Fibroblast of lung (primary cell): ENCODE measurements at regions not wholly inside any gene's neighbourhood (a gene's known extent, or its start where the extent isn't known, plus 50 kb on each side); places are given as distances from the start of the nearest gene placed in this dataset.

Experiments
- DNase-seq, 2 donors: peaks; one replicate each; pipeline versions ENCODE4 v3.0.0 to v3.0.0-alpha.2; 2010; ENCODE audit warnings: low read depth in 2 of 2
- H2AFZ ChIP-seq: 2 replicates; pipeline ENCODE4 v1.5.1; 2012; ENCODE audit warnings: low read length, control low read depth, inconsistent platforms
- H3K27ac ChIP-seq: 2 replicates; pipeline ENCODE4 v1.5.1; 2011; ENCODE audit warnings: low read length, control low read depth; ENCODE audit not compliant: insufficient read depth
- H3K27me3 ChIP-seq: 2 replicates; pipeline ENCODE4 v1.5.1; 2011; ENCODE audit warnings: mild to moderate bottlenecking, low read length; ENCODE audit not compliant: control insufficient read depth, insufficient read depth
- H3K36me3 ChIP-seq: 2 replicates; pipeline ENCODE4 v1.5.1; 2011; ENCODE audit warnings: low read length; ENCODE audit not compliant: control insufficient read depth, insufficient read depth
- H3K4me1 ChIP-seq: 2 replicates; pipeline ENCODE4 v1.5.1; 2011; ENCODE audit warnings: low read length; ENCODE audit not compliant: control insufficient read depth, insufficient read depth; ENCODE audit errors: extremely low read depth
- H3K4me2 ChIP-seq: 2 replicates; pipeline ENCODE4 v1.5.1; 2011; ENCODE audit warnings: low read length, control low read depth; ENCODE audit not compliant: insufficient read depth; ENCODE audit errors: extremely low read depth
- H3K4me3 ChIP-seq, 4 experiments: fragments of 200-600 bp in 1 of 4; sonication (generic) in 1 of 4; replicated peaks in 1 of 4; 2 replicates each; pipeline ENCODE4 v1.5.1; 2011 to 2016; ENCODE audit warnings: low read length in 4 of 4, low read depth in 3 of 4, mild to moderate bottlenecking in 3 of 4, control low read depth in 2 of 4, inconsistent platforms in 1 of 4, mixed read lengths in 1 of 4; ENCODE audit not compliant: insufficient read depth in 1 of 4; ENCODE audit errors: control extremely low read depth in 1 of 4
- H3K79me2 ChIP-seq: 2 replicates; pipeline ENCODE4 v1.5.1; 2012; ENCODE audit warnings: mild to moderate bottlenecking, low read length, inconsistent platforms; ENCODE audit not compliant: control insufficient read depth, insufficient read depth
- H3K9ac ChIP-seq: 2 replicates; pipeline ENCODE4 v1.5.1; 2011; ENCODE audit warnings: mild to moderate bottlenecking, low read length, control low read depth; ENCODE audit not compliant: insufficient read depth
- H3K9me3 ChIP-seq: 2 replicates; pipeline ENCODE4 v1.5.1; 2012; ENCODE audit warnings: low read depth, low read length; ENCODE audit not compliant: control insufficient read depth, insufficient read depth
- H4K20me1 ChIP-seq: 2 replicates; pipeline ENCODE4 v1.5.1; 2011; ENCODE audit warnings: low read length; ENCODE audit not compliant: control insufficient read depth, insufficient read depth; ENCODE audit errors: extremely low read depth
- CTCF ChIP-seq, 2 donors: IDR thresholded peaks in 1 of 2; conservative IDR thresholded peaks in 1 of 2; 1 replicate in 1 of 2; 2 replicates in 1 of 2; pipeline ENCODE4 v1.5.1; 2011 to 2012; ENCODE audit warnings: low read length in 2 of 2, control low read depth in 1 of 2, inconsistent platforms in 1 of 2, low read depth in 1 of 2, mild to moderate bottlenecking in 1 of 2
- EZH2 ChIP-seq: IDR thresholded peaks from 2 replicates; pipeline ENCODE4 v1.5.1; 2012; ENCODE audit warnings: low read length, control low read depth, mild to moderate bottlenecking; ENCODE audit errors: missing control alignments

- DNase-seq: no peak
- Histone ChIP-seq H4K20me1 (no peaks in the 10 kb centered on the region), H3K4me2 (no peak overlapping the region), H3K9ac (no peak overlapping the region), H3K79me2 (no peaks in the 10 kb centered on the region), H3K9me3 (no peaks in the 10 kb centered on the region), H3K27ac (no peak overlapping the region), H3K27me3 (no peaks in the 10 kb centered on the region), H3K36me3 (no peaks in the 10 kb centered on the region), H2AFZ (no peak overlapping the region), H3K4me3 (no peak overlapping the region), H3K4me1 (no peaks in the 10 kb centered on the region)
- TF ChIP-seq EZH2: no peak
- no peak for TF ChIP-seq CTCF (conservative IDR thresholded peaks at IDR 0.05 in 1 of 2, IDR thresholded peaks at IDR 0.05 in 1 of 2; ENCODE audit: low read depth in 1 of 2, low read length in 2 of 2)
These were observed 140.5 kb upstream of the COBL start for GRCh38 chr7:51457079-51457478.

GRCh38 chr7:51456431-51457060, 139.9 kb upstream of the COBL start:
- no peak overlapping the region for H3K9ac ChIP-seq
- TF ChIP-seq EZH2: no peak
- no peak for TF ChIP-seq CTCF (conservative IDR thresholded peaks at IDR 0.05 in 1 of 2, IDR thresholded peaks at IDR 0.05 in 1 of 2; ENCODE audit: low read depth in 1 of 2, low read length in 2 of 2)
- no peaks in the 10 kb centered on the region for H3K36me3 ChIP-seq
- no peaks in the 10 kb centered on the region for H3K9me3 ChIP-seq
- H3K4me3 ChIP-seq: no peak overlapping the region
- DNase-seq: no peak
- H3K79me2 ChIP-seq: no peaks in the 10 kb centered on the region
- no peak overlapping the region for H3K27ac ChIP-seq
- no peak overlapping the region for H3K4me2 ChIP-seq
- no peaks in the 10 kb centered on the region for H4K20me1 ChIP-seq
- no peak overlapping the region for H2AFZ ChIP-seq
- H3K27me3 ChIP-seq: no peaks in the 10 kb centered on the region
- no peaks in the 10 kb centered on the region for H3K4me1 ChIP-seq

- Histone ChIP-seq H3K9me3 (no peaks in the 10 kb centered on the region), H2AFZ (no peak overlapping the region), H3K79me2 (no peaks in the 10 kb centered on the region), H3K27ac (no peak overlapping the region), H3K4me2 (no peak overlapping the region), H3K9ac (no peak overlapping the region), H3K4me3 (no peak overlapping the region), H3K4me1 (no peaks in the 10 kb centered on the region), H3K27me3 (no peaks in the 10 kb centered on the region), H3K36me3 (no peaks in the 10 kb centered on the region), H4K20me1 (no peaks in the 10 kb centered on the region)
- TF ChIP-seq CTCF (conservative IDR thresholded peaks at IDR 0.05 in 1 of 2, IDR thresholded peaks at IDR 0.05 in 1 of 2; ENCODE audit: low read depth in 1 of 2, low read length in 2 of 2) (no peak), EZH2 (no peak)
- DNase-seq: no peak
These were observed 139.3 kb upstream of the COBL start for GRCh38 chr7:51455948-51456347.
